ENCODE measurements at regions not wholly inside any gene's neighbourhood (a gene's known extent, or its start where the extent isn't known, plus 50 kb on each side); places are given as distances from the start of the nearest gene placed in this dataset.
"Not testable (repeated sequence)": the region's sequence is repeated elsewhere in the genome, so short reads cannot be mapped to it uniquely, and the experiment has no call there.

GRCh38 chr2:111453308-111453707 lies 332.6 kb downstream of the BCL2L11 start:
- not testable (repeated sequence) for TF ChIP-seq CTCF (conservative IDR thresholded peaks at IDR 0.05 in 1 of 2, IDR thresholded peaks at IDR 0.05 in 1 of 2; ENCODE audit: low read depth in 1 of 2, low read length in 2 of 2); EZH2 (IDR thresholded peaks at IDR 0.05; ENCODE audit: low read length, missing control alignments)
